Hepatocyte (in vitro differentiated cells): ENCODE measurements at regions not wholly inside any gene's neighbourhood (a gene's known extent, or its start where the extent isn't known, plus 50 kb on each side); places are given as distances from the start of the nearest gene placed in this dataset.

Experiments used
- CTCF ChIP-seq: fragments of 200-600 bp; sonication (generic); IDR thresholded peaks from 2 replicates; pipeline ENCODE4 v1.5.1; 2016; ENCODE audit warnings: antibody characterized with exemption, mild to moderate bottlenecking; ENCODE audit not compliant: poor library complexity
- EZH2 ChIP-seq: fragments of 200-600 bp; sonication (generic); IDR thresholded peaks from 2 replicates; pipeline ENCODE4 v1.6.1; 2016; ENCODE audit warnings: antibody characterized with exemption, mild to moderate bottlenecking, borderline replicate concordance
- EZH2phosphoT487 ChIP-seq: fragments of 200-600 bp; sonication (generic); IDR thresholded peaks from one replicate; pipeline ENCODE4 v1.6.1; 2018; ENCODE audit warnings: antibody characterized with exemption, mild to moderate bottlenecking, low read depth, moderate library complexity; ENCODE audit not compliant: unreplicated experiment, severe bottlenecking

GRCh38 chr3:80283783-80284182, 516.0 kb upstream of the ROBO1 start:
- no peak for TF ChIP-seq EZH2
- no peak for TF ChIP-seq CTCF
- no peak for TF ChIP-seq EZH2phosphoT487
